ENCODE measurements at regions not wholly inside any gene's neighbourhood (a gene's known extent, or its start where the extent isn't known, plus 50 kb on each side); places are given as distances from the start of the nearest gene placed in this dataset.

DNA sequence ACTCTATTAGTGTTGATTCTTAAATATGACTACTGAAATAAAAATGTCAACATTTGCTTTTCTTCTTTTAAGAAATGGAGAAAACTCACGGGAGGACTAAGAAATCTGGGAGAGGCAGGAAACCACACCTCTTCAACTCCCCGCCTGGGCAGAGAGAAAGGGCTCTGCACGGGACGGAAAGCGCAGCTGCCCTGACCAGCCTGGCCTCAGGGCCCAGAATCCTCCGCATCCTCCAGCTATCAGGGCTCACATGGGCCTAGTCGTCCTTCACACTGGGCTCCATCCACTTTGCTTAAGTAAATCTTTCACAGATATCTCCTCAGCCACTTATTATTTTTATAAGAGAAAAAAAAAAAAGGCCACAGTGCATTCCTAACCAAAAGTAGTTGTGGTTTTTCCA lies 215.1 kb downstream of the TBXT start:
- no peak overlapping the region for H3K27ac Mint-ChIP-seq

GRCh38 chr6:165950316-165950715 lies 217.3 kb downstream of the TBXT start:
- TF ChIP-seq, protein P1, sequence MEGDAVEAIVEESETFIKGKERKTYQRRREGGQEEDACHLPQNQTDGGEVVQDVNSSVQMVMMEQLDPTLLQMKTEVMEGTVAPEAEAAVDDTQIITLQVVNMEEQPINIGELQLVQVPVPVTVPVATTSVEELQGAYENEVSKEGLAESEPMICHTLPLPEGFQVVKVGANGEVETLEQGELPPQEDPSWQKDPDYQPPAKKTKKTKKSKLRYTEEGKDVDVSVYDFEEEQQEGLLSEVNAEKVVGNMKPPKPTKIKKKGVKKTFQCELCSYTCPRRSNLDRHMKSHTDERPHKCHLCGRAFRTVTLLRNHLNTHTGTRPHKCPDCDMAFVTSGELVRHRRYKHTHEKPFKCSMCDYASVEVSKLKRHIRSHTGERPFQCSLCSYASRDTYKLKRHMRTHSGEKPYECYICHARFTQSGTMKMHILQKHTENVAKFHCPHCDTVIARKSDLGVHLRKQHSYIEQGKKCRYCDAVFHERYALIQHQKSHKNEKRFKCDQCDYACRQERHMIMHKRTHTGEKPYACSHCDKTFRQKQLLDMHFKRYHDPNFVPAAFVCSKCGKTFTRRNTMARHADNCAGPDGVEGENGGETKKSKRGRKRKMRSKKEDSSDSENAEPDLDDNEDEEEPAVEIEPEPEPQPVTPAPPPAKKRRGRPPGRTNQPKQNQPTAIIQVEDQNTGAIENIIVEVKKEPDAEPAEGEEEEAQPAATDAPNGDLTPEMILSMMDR (IDR thresholded peaks at IDR 0.05) = no peak
- Mint-ChIP-seq H3K4me1 (no peaks in the 10 kb centered on the region), H3K27ac (no peak overlapping the region)

More for the DNA sequence above, 215.1 kb downstream of the TBXT start:
- no peak for DNase-seq
- peaks cover 0 to 2% (median 0%) of the 10 kb centered on the region in 3 donors for H3K27me3 Mint-ChIP-seq (ENCODE audit: low read depth in 3 of 3)
- TF ChIP-seq, protein P1 (IDR thresholded peaks at IDR 0.05) = no peak
- H2AFZ ChIP-seq (ENCODE audit: insufficient read depth, low read depth, low read length, poor library complexity, severe bottlenecking) = no peak overlapping the region
- H3K27me3 ChIP-seq (ENCODE audit: control insufficient read depth in 2 of 2, insufficient read depth in 2 of 2, low read length in 2 of 2) = no peaks in the 10 kb centered on the region
- H3K4me3 Mint-ChIP-seq = no peak overlapping the region
- H3K4me2 ChIP-seq (replicated peaks; ENCODE audit: extremely low read depth, low read length, poor library complexity, severe bottlenecking) = no peak overlapping the region
- no peaks in the 10 kb centered on the region for H3K4me1 Mint-ChIP-seq
- no peaks in the 10 kb centered on the region for H3K36me3 Mint-ChIP-seq
- H3K27ac ChIP-seq (ENCODE audit: low read depth in 1 of 2, low read length in 2 of 2) = no peak overlapping the region
- H3K79me2 ChIP-seq (ENCODE audit: insufficient read depth, low read length) = no peaks in the 10 kb centered on the region
- no peaks in the 10 kb centered on the region for H3K36me3 ChIP-seq (replicated peaks in 1 of 2; ENCODE audit: control insufficient read depth in 1 of 2, insufficient read depth in 2 of 2, low read length in 2 of 2)
- intact Hi-C loops (cut with micrococcal nuclease) = no loop called here
- WGBS (ENCODE audit: insufficient coverage) = 43% methylated on average over 3 of the region's 7 CpGs
- no peaks in the 10 kb centered on the region for H4K20me1 ChIP-seq (ENCODE audit: insufficient read depth, low read length)
- no peak overlapping the region for H3K4me3 ChIP-seq (replicated peaks in 1 of 3; ENCODE audit: low read depth in 2 of 3, low read length in 3 of 3)
- H3K9ac ChIP-seq (ENCODE audit: insufficient read depth, low read length, poor library complexity, severe bottlenecking) = no peak overlapping the region
- peaks cover 0 to 4% (median 3%) of the 10 kb centered on the region in 7 donors for H3K9me3 Mint-ChIP-seq
- no peaks in the 10 kb centered on the region for H3K4me1 ChIP-seq (ENCODE audit: control insufficient read depth in 1 of 2, insufficient read depth in 2 of 2, low read length in 2 of 2)
- peaks cover 0 to 3% of the 10 kb centered on the region in 2 donors for H3K9me3 ChIP-seq (replicated peaks in 1 of 2; ENCODE audit: control insufficient read depth in 1 of 2, insufficient read depth in 1 of 2, low read length in 2 of 2)

More at GRCh38 chr6:165950316-165950715, 217.3 kb downstream of the TBXT start:
- DNase-seq = no peak
- no peaks in the 10 kb centered on the region for H3K27me3 ChIP-seq (ENCODE audit: control insufficient read depth in 2 of 2, insufficient read depth in 2 of 2, low read length in 2 of 2)
- no peaks in the 10 kb centered on the region for H4K20me1 ChIP-seq (ENCODE audit: insufficient read depth, low read length)
- no peaks in the 10 kb centered on the region for H3K36me3 ChIP-seq (replicated peaks in 1 of 2; ENCODE audit: control insufficient read depth in 1 of 2, insufficient read depth in 2 of 2, low read length in 2 of 2)
- H3K4me3 ChIP-seq (replicated peaks in 1 of 3; ENCODE audit: low read depth in 2 of 3, low read length in 3 of 3) = no peak overlapping the region
- H3K27me3 Mint-ChIP-seq (ENCODE audit: low read depth in 3 of 3) = peaks cover 0 to 2% (median 2%) of the 10 kb centered on the region in 3 donors
- H3K79me2 ChIP-seq (ENCODE audit: insufficient read depth, low read length) = no peaks in the 10 kb centered on the region
- no peak overlapping the region for H3K4me3 Mint-ChIP-seq
- no peak overlapping the region for H3K9ac ChIP-seq (ENCODE audit: insufficient read depth, low read length, poor library complexity, severe bottlenecking)
- H3K9me3 ChIP-seq (replicated peaks in 1 of 2; ENCODE audit: control insufficient read depth in 1 of 2, insufficient read depth in 1 of 2, low read length in 2 of 2) = peaks cover 0 to 3% of the 10 kb centered on the region in 2 donors
- peaks cover 0 to 4% (median 4%) of the 10 kb centered on the region in 7 donors for H3K9me3 Mint-ChIP-seq
- 83% methylated on average over 4 of the region's 6 CpGs for WGBS (ENCODE audit: insufficient coverage)
- no peak overlapping the region for H3K27ac ChIP-seq (ENCODE audit: low read depth in 1 of 2, low read length in 2 of 2)
- no peak overlapping the region for H3K4me2 ChIP-seq (replicated peaks; ENCODE audit: extremely low read depth, low read length, poor library complexity, severe bottlenecking)
- intact Hi-C loops (cut with micrococcal nuclease) = no loop called here
- no peaks in the 10 kb centered on the region for H3K36me3 Mint-ChIP-seq
- H2AFZ ChIP-seq (ENCODE audit: insufficient read depth, low read depth, low read length, poor library complexity, severe bottlenecking) = no peak overlapping the region
- no peaks in the 10 kb centered on the region for H3K4me1 ChIP-seq (ENCODE audit: control insufficient read depth in 1 of 2, insufficient read depth in 2 of 2, low read length in 2 of 2)
